Skeletal muscle tissue (tissue), 3 donors: ENCODE measurements at regions not wholly inside any gene's neighbourhood (a gene's known extent, or its start where the extent isn't known, plus 50 kb on each side); places are given as distances from the start of the nearest gene placed in this dataset.
"Not testable (repeated sequence)": the region's sequence is repeated elsewhere in the genome, so short reads cannot be mapped to it uniquely, and the experiment has no call there.

Source experiments
- H3K27ac ChIP-seq: one replicate; pipeline ENCODE4 v1.7.0; 2013; ENCODE audit warnings: mild to moderate bottlenecking, low read depth, low read length, inconsistent platforms
- H3K27me3 ChIP-seq, 3 donors: one replicate each; pipeline ENCODE4 v1.7.0; 2013; ENCODE audit warnings: low read length in 3 of 3; ENCODE audit not compliant: control insufficient read depth in 3 of 3, insufficient read depth in 3 of 3
- H3K36me3 ChIP-seq, 3 donors: one replicate each; pipeline ENCODE4 v1.7.0; 2013; ENCODE audit warnings: low read length in 3 of 3; ENCODE audit not compliant: control insufficient read depth in 3 of 3, insufficient read depth in 3 of 3
- H3K4me1 ChIP-seq, 3 donors: one replicate each; pipeline ENCODE4 v1.7.0; 2013; ENCODE audit warnings: low read length in 3 of 3, mild to moderate bottlenecking in 3 of 3; ENCODE audit not compliant: control insufficient read depth in 3 of 3, insufficient read depth in 3 of 3
- H3K4me3 ChIP-seq, 3 donors: one replicate each; pipeline ENCODE4 v1.7.0; 2013; ENCODE audit warnings: low read length in 3 of 3
- H3K9ac ChIP-seq, 3 donors: one replicate each; pipeline ENCODE4 v1.7.0; 2013; ENCODE audit warnings: low read length in 3 of 3, mild to moderate bottlenecking in 3 of 3, moderate library complexity in 2 of 3, low read depth in 1 of 3
- H3K9me3 ChIP-seq, 3 donors: one replicate each; pipeline ENCODE4 v1.7.0; 2013; ENCODE audit warnings: low read length in 3 of 3; ENCODE audit not compliant: control insufficient read depth in 3 of 3
- donor health status: Osteomylitis.

DNA sequence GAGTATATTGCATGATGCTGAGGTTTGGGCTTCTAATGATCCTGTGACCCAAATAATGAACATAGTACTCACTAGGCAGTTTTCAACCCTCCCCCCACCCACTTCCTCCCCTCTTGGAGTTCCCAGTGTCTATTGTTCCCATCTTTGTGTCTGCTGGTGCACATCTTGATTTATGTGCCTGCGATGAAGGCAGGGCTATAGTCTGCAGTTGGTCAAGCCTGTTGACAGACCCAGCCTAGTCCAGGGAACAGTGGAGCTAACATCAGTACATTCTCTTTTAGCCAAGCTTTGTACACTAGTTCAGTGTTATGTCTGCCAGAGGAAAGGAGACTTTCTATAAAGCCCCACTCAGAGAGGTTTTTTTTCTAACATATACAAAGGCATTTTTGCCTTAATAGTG lies 287.6 kb downstream of the CPS1 start:
- Histone ChIP-seq H3K4me1 (no peaks in the 10 kb centered on the region), H3K36me3 (no peaks in the 10 kb centered on the region), H3K27ac (no peak overlapping the region), H3K27me3 (no peaks in the 10 kb centered on the region), H3K9me3 (no peaks in the 10 kb centered on the region), H3K9ac (no peak overlapping the region), H3K4me3 (no peak overlapping the region)

DNA sequence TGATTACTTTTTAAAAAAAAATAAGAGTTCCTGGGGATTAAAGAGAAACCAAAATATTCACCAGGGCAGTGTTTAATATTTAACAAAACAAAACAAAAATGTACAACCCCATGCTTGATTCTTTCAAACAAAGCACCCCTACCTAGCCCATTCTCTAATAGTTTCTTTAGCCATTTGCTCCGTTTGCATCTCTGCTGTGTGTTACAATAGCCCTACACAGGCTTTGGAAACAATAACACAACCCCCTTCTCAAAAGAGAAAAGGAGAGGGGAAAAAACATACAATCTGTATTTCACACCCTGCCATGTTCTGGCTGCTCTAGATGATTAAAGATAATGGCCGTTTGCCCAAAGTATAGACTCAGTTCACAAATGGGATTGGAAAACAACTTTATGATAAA lies 302.9 kb downstream of the CPS1 start:
- Histone ChIP-seq H3K36me3 (no peaks in the 10 kb centered on the region), H3K9ac (no peak overlapping the region), H3K27me3 (no peaks in the 10 kb centered on the region), H3K9me3 (no peaks in the 10 kb centered on the region), H3K4me3 (no peak overlapping the region), H3K4me1 (no peaks in the 10 kb centered on the region), H3K27ac (no peak overlapping the region)

DNA sequence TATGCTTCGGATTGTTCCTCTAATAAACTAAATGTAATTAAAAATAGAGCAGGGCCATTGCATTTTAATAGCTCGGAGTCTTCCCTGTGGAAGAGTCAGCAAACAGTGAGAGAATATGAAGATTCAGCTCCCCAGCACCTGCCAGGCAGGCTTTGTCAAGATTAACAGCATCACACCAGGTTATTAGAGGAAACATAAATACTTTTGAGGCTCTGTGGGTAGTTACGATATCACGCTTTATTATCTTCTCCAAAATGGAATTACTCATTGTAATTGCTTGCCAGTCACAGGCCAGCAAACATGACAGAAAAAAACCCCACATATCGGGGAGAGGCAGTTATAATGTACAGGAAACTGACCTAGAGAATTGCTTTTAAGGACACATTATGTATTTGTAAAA lies 303.9 kb downstream of the CPS1 start:
- H3K27me3 ChIP-seq, result no peaks in the 10 kb centered on the region
- H3K4me1 ChIP-seq, result no peaks in the 10 kb centered on the region
- no peak overlapping the region for H3K4me3 ChIP-seq
- H3K27ac ChIP-seq, result no peak overlapping the region
- no peak overlapping the region for H3K9ac ChIP-seq
- H3K36me3 ChIP-seq, result no peaks in the 10 kb centered on the region
- H3K9me3 ChIP-seq, result no peaks in the 10 kb centered on the region

DNA sequence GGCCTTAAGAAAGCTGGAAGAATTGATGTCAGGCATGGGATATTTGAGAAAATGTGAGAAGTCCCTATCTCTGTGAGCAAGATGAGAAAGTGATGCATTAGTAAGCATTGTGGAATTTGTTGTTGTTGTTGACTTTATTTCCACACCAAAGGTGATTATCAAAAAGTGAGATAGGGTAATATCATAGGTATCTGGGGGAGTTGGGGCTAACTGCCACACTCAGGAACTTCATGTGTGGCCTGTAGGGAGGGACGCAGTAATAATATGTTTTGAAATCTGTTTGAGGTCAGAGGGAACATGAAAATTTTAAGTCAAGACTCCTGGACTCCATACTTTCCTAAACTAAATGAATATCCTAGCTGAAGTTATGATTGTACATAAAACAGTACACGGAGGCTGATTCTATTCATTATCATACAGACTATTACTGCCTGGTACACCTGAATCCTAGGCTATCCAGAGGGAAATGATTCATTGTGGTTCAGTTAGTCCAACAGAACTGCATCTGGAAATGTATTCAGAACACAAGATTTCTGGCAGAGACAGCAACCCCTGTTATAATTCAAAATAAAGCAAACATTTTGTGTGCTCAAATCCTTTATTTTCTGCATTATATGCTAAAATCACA lies 304.8 kb downstream of the CPS1 start:
- Histone ChIP-seq H3K4me1 (no peaks in the 10 kb centered on the region), H3K9ac (no peak overlapping the region), H3K27me3 (no peaks in the 10 kb centered on the region), H3K4me3 (no peak overlapping the region), H3K9me3 (no peaks in the 10 kb centered on the region), H3K36me3 (no peaks in the 10 kb centered on the region), H3K27ac (no peak overlapping the region)

DNA sequence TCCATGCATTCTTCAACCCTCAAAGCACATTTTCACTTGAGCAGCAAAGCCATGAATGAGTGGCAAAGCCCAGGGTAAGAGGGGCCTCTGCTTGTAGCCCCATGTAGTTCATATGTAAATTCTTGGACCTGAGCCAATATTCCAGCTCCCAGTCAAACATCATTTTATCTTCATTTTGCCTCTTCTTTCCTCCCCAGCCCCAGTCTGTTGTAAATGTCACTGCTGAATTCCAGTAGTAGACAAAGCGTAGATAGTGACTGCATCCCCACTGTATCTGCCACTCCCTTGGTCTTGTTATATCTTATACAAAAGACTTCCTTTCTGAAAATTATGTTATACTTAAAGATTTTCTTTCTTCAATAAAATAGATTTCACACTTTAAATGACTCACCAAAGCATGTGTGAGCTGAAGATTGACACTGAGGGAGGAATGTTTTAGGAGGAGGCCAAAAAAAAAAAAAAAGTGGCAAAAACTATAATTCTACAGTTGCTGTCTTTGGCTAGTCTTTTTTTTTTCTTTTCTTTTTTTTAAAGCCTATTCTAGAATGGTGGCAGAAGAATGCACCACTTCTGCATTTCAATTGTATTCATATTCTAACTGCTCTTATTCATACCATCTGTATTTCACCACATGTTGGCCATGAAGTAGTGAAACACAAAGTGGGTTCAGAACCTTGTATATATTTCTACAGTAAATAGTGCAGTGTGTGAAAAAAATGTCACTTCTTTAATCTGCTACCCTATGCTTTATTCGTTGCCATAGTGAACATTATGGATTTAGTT lies 306.1 kb downstream of the CPS1 start:
- no peak overlapping the region for H3K27ac ChIP-seq
- H3K4me3 ChIP-seq, result no peak overlapping the region
- H3K9ac ChIP-seq, result no peak overlapping the region
- H3K9me3 ChIP-seq, result no peaks in the 10 kb centered on the region
- no peaks in the 10 kb centered on the region for H3K4me1 ChIP-seq
- no peaks in the 10 kb centered on the region for H3K36me3 ChIP-seq
- no peaks in the 10 kb centered on the region for H3K27me3 ChIP-seq

DNA sequence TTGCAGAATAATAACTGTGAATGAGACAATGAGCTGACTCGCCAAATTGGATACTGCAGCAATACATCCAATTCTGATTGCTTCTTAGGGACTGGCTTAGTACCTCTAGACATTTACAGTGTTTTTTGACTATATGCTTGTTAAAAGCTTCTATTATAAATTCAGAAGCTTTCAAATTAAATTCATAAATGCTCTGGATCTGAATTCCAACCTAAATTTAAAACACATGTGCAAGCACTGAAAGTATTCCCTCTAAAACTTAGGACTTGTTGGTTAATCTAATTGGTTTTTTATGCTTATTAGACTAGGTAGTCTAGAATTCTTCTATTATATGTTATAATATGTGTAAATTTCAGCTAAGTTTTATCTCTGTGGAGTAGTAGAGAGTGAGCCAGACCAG lies 306.9 kb downstream of the CPS1 start:
- Histone ChIP-seq H3K9me3 (no peaks in the 10 kb centered on the region), H3K9ac (no peak overlapping the region), H3K4me1 (no peaks in the 10 kb centered on the region), H3K36me3 (no peaks in the 10 kb centered on the region), H3K27ac (no peak overlapping the region), H3K4me3 (no peak overlapping the region), H3K27me3 (no peaks in the 10 kb centered on the region)

DNA sequence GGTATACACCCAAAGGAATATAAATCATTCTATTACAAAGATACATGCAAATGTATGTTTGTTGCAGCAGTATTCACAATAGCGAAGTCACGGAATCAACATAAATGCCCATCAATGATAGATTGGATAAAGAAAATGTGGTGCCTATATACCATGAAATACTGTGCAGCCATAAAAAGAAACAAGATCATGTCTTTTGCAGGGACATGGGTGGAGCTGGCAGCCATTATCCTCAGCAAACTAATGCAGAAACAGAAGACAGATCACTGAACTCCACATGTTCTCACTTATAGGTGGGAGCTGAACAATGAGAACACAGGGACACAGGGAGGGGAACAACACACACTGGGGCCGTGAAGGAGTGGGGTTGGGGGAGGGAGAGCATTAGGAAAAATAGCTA lies 315.2 kb downstream of the CPS1 start:
- H3K27me3 ChIP-seq, H3K36me3 ChIP-seq, H3K4me1 ChIP-seq, H3K9me3 ChIP-seq, H3K27ac ChIP-seq, H3K9ac ChIP-seq, H3K4me3 ChIP-seq: not testable (repeated sequence)

DNA sequence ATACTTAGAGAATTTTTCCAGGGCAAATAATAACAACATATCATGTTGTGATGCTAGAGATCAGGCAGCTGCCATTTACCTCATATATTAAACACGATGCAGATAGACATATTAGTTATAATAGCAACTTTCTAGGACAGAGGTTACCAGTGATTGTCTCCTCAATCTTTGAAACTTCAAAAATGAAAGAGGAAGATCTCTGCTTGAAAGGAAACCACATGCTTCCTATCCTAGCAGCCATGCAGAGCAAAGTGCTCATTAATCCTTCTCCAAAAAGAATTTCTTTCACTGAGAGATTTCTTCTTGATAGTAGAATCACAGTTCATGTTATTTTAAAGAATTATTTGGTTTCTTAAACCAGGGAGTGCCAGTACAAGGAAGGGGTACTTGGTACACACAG lies 317.2 kb downstream of the CPS1 start:
- H3K9ac ChIP-seq, result no peak overlapping the region
- H3K27ac ChIP-seq, result no peak overlapping the region
- H3K4me1 ChIP-seq, result no peaks in the 10 kb centered on the region
- no peaks in the 10 kb centered on the region for H3K36me3 ChIP-seq
- no peak overlapping the region for H3K4me3 ChIP-seq
- no peaks in the 10 kb centered on the region for H3K27me3 ChIP-seq
- no peaks in the 10 kb centered on the region for H3K9me3 ChIP-seq

DNA sequence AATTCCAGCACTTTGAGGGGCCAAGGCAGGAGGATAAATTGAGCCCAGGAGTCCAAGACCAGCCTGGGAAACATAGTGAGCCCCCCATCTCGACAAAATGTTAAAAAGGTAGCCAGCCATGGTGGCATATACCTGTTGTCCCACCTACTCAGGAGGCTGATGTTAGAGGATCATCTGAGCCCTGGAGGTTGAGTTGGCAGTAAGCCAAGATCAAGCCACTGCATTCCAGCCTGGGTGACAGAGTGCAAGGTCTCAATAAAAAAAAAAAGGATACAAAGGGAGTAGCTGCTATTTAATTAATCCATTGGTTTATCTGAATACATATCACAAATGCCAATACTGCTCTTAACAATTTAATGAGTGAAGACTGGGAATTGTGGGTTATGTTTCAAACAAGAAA lies 327.8 kb downstream of the CPS1 start:
- Histone ChIP-seq H3K9ac (no peak overlapping the region), H3K9me3 (no peaks in the 10 kb centered on the region), H3K27me3 (no peaks in the 10 kb centered on the region), H3K36me3 (no peaks in the 10 kb centered on the region), H3K4me1 (no peaks in the 10 kb centered on the region), H3K4me3 (no peak overlapping the region), H3K27ac (no peak overlapping the region)

DNA sequence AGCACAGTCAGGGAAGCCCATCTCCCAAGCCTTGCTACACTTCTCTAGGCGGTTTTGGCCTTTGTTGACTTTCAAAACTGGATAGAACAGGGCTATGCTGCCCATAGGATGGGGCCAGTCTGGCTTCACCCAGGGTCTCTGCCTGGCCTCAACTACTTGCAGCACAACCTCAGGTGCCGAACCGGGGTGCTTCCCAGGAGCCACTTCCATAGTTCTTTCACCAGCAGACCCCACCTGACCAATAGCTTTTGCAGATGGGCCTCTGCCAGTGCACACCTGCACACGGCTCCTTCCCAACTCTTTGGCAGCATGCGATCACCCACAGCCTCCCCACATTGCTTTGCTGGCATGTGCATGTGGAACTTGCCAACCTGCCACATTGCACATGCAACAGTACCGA lies 331.6 kb downstream of the CPS1 start:
- H3K27me3 ChIP-seq, result no peaks in the 10 kb centered on the region
- H3K9ac ChIP-seq, result no peak overlapping the region
- H3K36me3 ChIP-seq, result no peaks in the 10 kb centered on the region
- no peak overlapping the region for H3K4me3 ChIP-seq
- H3K4me1 ChIP-seq, result no peaks in the 10 kb centered on the region
- peaks cover 0 to 3% (median 0%) of the 10 kb centered on the region in 3 donors for H3K9me3 ChIP-seq
- H3K27ac ChIP-seq, result no peak overlapping the region
